Left renal pelvis (tissue), 4 donors: ENCODE measurements at regions not wholly inside any gene's neighbourhood (a gene's known extent, or its start where the extent isn't known, plus 50 kb on each side); places are given as distances from the start of the nearest gene placed in this dataset.

Experiments used
- DNase-seq, 4 donors: peaks; one replicate each; pipeline ENCODE4 v3.0.0-alpha.2; 2013; ENCODE audit warnings: low read depth in 4 of 4, low spot score in 3 of 4

DNA sequence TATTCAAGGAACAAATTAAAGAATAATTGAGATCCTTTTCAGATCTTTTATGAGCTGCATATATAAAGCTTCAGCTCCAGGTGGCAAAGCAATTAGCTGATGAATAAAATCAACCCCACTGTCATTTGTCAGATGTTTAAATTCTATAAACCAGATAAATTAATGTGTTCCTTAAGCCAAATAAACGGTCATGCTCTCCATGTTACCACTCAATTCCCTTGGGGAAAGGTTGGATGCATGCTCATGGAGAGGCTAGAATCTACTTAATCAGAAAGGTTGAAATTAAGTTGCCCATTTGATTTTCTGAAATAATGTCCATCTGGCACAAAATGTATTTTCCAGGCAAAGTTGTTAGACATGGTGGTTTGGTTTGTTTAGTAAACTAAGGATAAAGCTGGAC, 282.5 kb upstream of the SPRED2 start:
- DNase-seq = no peak

DNA sequence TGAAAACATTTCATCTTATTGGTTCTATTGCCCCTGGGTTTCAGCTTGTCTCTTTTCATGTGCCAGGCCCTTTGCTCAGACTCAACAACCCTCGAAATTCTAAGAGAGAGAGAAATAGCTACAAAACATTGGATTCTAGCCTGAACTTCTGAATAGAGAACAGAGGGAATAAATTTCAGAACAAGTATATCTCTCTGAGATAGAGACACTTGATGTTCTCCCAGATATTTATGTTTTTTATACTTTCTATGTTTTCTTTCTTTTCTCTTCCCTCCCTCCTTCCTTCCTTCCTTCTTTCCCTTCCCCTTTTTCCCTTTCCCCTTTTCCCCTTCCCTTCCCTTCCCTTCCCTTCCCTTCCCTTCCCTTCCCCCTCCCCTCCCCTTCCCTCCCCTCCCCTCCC, 279.5 kb upstream of the SPRED2 start:
- no peak for DNase-seq

DNA sequence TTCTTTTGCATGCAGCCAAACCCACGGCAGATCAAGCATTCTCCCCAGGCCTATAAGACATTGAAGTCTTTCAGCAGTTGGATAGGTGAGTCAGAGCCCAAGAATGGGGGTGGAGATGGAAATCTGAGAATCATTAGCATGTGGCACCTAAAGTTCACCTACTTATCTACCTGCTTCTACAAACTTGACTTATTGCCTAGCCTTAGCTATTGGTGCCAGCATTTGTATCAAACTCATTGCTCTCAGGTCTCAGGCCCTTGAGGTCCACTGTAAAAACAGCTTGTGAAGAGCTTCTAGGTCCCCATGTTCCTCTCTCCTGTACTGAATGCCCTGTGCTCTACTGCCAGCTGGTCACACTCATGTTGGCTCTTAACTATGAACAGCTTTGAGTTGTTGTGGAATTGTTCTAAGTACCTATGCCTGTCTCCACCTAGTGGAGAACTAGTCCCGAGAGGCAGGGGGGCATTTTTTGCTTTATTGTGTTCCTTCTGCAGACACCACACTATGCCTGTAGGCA, 278.4 kb upstream of the SPRED2 start:
- no peak for DNase-seq

DNA sequence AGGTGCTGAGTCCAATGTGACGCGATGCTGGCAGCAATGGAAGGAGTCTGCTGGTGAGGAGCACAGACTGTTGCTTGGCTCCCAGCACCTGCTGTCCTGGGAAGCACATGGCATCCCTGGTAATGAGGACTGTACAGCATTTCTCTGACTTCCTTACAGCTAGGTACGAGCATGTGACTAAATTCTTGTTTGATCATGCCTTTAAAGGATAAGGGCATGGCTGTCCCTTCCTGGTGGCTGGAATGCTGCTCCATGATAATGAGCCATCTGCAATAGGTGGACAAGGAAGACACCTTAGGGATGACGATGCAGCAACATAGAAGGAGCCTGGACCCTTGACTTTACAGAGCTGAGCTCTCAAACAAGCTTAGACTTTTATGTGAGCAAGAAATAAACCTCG, 278.0 kb upstream of the SPRED2 start:
- DNase-seq = no peak

DNA sequence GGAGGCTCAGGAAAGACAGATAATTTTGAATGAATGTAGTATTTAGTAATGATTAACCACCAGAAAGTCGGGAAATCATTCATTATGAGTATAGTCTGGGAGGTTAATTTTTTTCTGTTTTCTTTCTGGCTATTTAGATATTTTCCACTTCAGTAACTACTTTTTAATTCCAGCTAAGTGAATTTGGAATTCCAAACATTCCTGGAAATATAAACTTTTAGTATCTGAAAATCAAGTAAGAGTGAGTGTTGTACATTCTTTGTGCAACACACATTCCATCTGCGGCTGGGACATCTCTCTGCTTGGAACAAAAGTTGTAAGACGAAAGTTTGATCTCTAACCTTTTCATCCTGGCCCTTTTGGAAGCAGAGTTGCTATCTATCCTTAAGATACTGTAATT, 275.7 kb upstream of the SPRED2 start:
- DNase-seq = no peak

DNA sequence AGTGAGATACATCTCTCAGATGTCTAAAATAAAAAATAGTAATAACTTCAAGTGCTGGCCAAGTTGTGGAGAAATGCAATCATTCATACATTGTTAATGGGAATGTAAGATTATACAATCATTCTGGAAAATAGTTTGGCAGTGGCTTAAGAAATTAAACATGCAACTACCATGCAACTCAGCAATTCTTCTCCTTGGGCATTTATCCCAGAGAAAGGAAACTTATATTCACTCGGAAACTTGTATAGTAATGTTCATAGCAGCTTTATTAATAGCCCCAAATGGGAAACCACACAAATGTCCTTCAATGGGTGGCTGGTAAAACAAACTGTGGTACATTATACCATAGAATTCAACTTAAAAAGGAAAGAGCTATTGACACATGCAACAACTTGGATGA, 274.0 kb upstream of the SPRED2 start:
- DNase-seq = no peak

DNA sequence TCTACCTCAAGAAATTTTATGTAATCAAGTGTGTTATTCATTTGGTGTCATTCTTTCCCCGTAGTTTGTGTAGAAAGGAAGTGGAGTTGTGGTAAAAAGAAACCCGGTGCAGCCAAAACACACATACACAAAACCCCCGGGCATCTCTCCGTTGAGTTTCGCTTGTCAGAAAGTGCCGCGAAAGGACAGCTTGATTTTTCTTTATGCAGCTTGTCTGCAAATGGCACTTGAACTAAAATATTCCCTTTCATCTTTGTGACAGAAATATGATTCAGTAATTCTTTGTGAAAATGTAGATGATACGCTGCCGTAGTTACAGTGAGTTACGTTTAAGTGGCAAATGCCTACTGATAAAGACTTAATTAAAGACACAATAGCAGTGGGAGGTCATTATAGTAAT, 268.8 kb upstream of the SPRED2 start:
- DNase-seq = no peak

DNA sequence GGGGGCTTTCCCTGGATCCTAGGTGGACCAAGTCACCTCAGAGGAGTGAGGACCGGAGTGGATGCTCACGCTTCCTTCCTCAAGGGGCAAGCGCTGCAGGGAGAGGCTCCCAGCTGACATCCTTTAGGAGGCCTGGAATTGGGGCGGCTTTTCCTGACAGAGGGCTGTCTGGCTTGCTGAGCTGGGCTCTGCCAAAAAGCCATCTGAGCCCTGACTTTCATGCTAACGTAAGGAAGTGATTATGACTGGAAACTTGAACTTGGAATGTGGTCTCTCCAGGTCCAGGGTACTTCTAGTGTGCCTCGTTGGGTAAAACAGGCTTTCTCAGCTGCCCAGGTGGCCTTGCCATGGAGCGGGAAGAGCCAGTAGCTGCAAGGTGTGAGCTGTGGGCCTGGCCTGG, 268.3 kb upstream of the SPRED2 start:
- no peak for DNase-seq

DNA sequence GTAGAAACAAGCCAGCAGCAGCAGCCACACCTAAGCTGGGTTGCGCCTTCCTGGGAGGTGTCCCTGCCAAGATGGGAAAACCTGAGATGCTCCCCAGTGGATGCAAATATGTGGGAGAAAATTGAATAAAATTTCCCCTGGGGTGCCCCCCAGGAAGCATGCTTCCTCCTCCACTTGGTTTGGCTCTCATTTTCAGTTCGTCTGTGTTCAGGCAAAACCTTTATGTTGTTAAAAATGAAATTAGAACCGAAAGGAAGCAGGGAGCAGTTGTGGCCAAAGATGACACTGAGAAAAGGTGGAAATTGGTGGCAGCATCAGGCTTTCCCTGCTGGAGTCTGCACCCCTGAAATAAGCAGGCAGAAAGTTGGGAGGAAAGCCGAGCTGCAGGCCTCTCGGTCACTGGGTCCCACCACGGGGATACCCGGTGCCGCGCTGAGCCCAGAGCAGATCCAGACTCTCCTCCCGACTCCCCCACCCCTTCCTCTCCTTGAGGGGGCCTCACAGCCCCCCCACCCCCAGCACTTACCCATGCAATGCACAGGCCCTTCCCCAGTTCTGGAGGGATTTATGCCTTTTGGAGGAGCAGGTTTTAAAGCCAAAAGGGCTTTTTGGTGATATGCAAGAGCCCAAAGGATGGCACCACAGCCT, 267.7 kb upstream of the SPRED2 start:
- DNase-seq = no peak

DNA sequence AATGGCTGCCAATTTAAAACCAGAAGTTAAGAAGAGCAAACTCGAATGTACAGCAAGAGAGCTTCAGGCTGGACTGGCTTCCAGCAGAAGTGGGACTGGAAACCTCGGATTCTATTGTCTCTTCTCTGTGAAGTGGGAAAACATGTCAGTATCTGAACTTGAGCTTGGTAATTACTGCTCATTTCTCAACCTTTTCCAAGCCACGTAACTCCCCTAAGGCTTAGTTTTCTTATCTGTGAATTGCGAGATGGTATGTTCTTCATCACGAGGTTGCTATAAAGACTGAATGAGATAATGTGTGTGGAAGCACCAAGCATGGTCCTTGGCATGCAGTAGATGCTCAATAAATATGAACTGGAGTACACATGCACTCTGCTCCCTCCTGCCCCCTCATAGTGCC, 259.4 kb upstream of the SPRED2 start:
- DNase-seq = no peak

DNA sequence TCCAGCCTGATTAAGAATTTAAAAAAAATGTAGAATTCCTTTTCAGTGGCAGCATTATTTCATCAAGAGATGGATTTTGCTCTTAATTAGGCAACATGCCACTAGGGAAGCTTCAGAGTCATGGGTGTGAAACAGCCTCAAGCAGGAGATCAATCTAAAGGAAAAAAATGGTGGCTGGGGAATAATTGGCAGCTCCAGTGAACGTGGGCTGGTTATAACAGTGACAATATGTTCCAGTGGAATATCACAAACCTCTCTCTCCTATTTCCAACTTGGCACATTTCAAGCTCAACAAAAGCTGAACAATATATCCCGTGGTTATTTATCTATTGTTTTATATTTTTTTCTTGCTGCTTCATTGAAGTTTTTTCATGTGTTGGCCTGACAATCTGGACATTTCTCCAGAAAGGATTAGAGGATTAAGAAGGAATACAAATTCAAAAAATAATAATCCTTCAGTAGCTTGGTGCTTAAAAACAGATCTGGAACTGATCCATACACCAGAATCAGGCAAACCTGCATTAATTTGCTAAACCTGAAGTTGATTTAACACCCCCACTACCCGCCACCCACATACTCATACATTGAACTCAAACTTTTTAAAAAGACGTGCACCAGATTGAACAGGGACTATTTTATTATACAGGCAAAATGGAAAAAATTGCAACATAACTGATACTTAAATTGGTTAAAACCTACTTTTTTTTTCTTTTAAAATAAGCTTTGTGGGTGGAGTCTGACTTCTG, 255.9 kb upstream of the SPRED2 start:
- DNase-seq = no peak

DNA sequence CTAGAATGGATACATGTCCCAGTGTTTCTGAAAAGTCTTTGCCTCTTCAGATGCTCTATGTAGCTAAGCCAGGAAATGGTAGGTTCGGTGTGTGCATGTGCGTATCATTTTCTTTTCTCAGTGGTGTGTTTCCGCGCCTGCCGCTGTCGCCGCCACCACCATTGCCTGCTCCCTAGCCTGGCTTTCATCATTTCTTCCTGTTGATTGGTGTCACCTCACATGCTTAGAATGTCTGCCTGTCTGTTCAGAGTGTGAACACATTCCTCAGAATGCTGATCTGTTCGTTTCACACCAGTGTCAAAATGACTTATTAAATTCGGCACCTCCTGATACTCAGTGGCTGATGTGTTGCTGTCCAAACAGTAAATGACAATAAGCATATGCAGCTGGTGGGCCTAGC, 255.2 kb upstream of the SPRED2 start:
- no peak for DNase-seq

DNA sequence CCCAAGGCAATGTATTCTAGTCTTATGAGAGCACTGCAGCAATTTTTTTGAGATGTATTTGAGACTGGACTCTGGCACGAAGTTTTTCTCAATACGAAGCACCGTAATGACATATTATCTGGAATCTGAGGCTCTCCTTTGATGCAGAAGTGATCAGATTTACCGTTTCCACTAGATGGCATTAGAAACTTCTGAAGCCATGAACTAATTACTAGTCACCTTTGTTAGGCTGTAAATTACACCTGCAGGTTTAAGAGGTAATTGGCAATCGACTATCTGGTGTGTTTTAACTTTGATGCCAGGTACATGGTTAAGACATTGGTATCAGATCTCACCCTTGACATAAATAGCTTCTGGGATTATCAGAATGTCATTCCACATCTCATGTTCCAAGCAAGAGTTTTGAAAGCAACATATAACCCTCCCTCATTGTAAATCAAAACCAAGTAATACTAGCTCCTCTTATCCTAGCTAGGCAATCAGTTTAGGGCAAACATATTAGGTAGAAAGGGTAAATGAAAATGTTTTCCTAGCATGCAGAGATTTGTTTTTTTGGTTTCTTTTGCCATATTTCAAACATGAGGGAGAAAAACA, 254.6 kb upstream of the SPRED2 start:
- DNase-seq = no peak

DNA sequence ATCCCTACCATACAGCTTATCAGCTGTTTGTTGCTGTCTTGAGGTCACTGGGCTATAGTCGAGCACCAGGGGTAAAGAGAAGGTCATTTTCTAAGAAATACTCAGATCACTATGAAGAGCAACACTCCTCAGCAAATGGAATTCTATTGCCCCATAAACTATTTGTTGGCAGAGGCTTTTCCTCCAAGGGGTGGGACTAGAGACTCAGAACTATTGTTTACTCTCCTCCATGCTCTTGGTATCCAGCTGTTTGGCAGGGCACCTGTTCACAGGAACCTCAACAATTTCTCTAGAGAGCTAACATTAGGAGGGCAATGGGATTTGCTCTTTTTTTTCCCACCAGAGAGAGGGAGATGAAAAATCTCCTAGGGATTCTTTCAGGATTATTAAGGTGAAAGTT, 249.1 kb upstream of the SPRED2 start:
- no peak for DNase-seq

DNA sequence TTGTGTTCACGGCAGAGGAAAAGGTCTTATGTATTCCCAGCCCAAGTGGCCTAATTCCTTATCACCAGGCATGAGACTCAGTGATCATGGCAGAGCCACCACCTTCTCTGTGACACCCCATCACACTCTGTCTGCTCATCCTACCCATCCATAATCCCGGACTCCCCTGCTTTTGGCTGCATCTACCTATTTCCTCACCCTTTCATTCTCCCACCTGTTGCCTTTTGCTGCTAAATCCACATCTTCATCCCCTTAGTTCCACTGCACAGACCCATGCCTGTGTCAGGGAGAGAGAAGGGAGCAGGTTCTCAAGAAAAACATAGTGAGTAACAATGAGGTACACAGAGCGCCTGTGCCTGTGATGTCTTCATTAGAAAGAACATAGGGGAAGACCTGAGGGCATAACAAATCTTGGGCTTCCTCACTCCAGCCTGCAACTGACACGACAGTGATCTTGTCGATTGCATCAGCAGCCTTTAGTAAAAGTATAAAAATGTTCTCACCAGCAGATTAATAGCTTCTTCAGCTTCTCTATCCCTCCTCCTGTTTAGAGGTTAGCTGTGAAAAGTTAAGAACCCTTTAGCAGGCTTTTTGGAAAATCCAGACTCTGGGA, 246.5 kb upstream of the SPRED2 start:
- DNase-seq = no peak

DNA sequence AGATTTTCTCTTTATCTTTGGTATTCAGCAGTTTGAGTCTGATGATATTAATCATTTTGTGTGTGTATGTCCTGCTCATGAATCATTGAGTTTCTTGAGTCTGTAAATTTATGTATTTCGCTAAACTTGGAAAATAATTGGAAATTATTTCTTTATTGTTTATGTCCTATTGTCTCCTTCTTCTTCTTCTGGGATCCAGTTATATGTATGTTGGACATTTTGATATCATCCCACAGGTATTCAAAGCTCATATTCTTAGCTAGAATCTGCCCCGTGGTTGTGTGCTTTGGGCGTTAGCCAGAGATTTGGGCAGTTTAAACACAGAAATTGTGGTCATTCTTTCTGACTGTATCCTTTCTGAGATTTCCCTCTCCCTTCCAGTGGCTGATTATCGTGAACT, 243.0 kb upstream of the SPRED2 start:
- no peak for DNase-seq

DNA sequence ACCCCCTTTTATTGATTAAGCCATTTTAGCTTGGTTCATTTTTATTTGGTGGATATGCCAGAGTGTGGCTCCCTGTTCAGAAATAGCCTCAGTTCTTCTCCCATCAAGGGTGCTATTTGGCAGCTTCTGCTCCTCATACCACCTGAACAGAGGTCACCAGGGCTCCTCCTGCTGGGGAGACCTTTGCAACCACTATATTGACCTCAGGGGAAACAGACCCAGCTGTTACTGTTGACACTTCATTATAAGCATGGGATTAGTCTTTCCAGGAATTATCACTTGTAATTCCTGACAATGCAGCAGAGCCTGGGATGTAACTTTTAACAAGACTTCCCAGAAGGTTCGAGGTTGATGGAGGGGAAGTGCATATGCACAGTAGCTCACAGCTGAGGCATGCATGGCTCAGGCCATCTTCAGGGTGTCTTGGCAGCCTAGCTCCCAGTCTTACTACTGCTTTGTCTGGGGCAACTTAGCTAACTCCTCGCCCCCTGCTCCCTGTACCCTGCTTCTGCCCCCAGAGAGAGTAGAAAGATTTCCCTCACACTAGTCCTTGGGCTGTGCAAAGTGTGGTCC, 239.4 kb upstream of the SPRED2 start:
- DNase-seq = no peak

DNA sequence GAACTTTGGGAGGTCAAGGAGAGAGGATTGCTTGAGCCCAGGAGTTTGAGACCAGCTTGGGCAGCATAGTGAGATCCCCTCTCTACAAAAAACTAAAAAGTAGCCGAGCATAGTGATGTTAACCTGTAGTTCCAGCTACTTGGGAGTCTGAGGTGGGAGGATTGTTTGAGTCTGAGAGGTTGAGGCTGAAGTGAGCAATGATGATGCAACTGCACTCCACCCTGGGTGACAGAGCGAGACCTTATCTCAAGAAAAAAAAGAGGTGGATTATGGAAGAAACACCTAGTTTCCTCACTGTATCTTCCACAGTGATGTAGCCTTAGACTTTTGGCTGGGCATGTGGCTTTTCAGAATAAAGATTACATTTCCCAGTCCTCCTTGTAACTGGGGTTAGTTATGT, 237.2 kb upstream of the SPRED2 start:
- no peak for DNase-seq

DNA sequence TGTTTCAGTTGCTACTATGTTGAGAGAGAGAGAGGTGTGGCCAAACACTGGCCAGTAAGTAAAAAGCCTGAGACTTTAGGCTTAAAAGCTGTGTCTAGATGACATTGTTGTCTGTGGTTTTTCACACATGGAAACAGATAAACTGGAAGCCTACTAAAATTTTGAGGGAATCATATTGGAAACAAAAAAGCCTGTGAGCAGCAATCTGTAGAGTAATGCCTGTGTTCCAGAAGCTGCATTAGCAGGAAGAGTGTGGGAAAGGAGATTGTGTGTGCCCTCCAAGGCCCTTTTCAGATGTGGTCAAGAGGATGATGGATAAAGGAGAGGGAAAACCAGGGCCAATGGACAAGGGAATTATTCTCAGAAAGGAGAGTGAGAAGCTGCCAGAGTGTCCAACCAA, 236.3 kb upstream of the SPRED2 start:
- no peak for DNase-seq

DNA sequence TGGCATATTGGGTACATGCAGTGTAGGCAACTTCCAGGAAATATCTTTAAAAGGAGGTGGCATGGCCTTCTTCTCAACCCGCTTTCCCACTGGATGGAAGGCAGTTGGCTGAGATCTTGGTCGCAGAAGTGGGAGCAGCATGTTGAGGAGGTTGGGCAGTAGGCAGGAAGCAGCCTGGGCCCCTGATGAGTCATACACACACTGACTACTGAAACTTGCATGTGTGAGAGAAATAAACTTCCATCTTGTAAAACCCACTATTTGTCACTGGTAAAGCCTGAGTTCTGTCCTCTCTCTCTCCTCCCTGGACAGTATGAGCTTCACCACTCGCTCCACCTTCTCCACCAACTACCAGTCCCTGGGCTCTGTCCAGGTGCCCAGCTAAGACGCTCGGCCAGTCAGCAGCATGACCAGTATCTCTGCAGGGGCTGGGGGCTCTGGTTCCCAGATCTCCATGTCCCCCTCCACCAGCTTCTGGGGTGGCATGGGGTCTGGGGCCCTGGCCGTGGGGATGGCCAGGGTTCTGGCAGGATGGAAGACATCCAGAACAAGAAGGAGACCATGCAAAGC, 233.8 kb upstream of the SPRED2 start:
- no peak for DNase-seq

DNA sequence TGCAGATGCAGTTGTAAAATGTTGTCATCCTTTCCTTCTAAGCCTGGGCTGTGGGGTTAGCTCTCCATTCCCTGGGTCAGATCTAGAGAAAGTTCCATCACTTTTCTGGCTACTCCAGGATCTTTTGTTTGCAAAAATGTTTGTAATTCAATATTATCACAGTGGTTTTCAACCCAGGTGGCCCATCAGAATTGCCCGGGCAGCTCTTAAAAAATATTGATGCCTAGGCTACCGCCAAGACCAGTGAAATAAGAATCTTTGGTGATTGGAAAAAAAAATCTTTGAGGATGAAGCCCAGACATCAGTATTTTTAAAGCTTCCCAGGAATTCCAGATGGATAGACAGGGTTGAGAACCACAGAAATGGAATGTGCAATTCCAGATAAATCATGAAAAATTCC, 232.5 kb upstream of the SPRED2 start:
- no peak for DNase-seq
